A673 (cell line): ENCODE measurements at regions not wholly inside any gene's neighbourhood (a gene's known extent, or its start where the extent isn't known, plus 50 kb on each side); places are given as distances from the start of the nearest gene placed in this dataset.

Experiments used
- EZH2 ChIP-seq: fragments of 200-600 bp; sonication (generic); IDR thresholded peaks from 2 replicates; pipeline ENCODE4 v1.6.1; 2017; ENCODE audit warnings: borderline replicate concordance, low read depth, mild to moderate bottlenecking, mixed read lengths, antibody characterized with exemption, low read length; ENCODE audit not compliant: poor library complexity, severe bottlenecking
- TF ChIP-seq, protein P1 (sequence below): fragments of 300-800, 200-600 bp; sonication (generic); conservative IDR thresholded peaks from 2 replicates; pipeline ENCODE4 v1.5.1; 2017; ENCODE audit warnings: low read depth, mild to moderate bottlenecking, antibody characterized with exemption, low read length, moderate library complexity, mixed read lengths

DNA sequence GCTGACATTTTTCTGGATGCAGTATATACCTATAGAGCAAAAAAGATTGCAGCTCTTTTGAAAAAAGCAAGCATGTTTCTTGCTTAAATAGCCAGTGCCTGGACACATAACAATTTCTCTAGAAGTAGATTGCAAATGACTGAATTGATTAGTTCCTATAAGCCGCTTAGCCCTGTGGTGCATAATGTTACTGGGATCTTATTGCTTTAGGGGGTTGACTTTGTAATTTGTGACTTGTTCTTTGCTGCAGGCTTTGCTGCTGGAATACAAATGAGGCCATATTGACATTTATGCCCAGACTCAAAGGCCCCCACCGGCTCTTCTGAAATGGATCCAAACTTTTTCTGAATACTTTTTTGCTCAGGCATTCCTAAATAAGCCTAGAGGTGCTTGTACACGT lies 182.6 kb downstream of the SH3BP4 start:
- TF ChIP-seq, protein P1, sequence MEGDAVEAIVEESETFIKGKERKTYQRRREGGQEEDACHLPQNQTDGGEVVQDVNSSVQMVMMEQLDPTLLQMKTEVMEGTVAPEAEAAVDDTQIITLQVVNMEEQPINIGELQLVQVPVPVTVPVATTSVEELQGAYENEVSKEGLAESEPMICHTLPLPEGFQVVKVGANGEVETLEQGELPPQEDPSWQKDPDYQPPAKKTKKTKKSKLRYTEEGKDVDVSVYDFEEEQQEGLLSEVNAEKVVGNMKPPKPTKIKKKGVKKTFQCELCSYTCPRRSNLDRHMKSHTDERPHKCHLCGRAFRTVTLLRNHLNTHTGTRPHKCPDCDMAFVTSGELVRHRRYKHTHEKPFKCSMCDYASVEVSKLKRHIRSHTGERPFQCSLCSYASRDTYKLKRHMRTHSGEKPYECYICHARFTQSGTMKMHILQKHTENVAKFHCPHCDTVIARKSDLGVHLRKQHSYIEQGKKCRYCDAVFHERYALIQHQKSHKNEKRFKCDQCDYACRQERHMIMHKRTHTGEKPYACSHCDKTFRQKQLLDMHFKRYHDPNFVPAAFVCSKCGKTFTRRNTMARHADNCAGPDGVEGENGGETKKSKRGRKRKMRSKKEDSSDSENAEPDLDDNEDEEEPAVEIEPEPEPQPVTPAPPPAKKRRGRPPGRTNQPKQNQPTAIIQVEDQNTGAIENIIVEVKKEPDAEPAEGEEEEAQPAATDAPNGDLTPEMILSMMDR, result no peak
- no peak for TF ChIP-seq EZH2
